T-helper 2 cell treated with Interferon-gamma antibody and Interleukin-4, amounts not matched to agents 100 ng/mL and 5 ng/mL, for 36 hours (primary cell): ENCODE measurements at regions not wholly inside any gene's neighbourhood (a gene's known extent, or its start where the extent isn't known, plus 50 kb on each side); places are given as distances from the start of the nearest gene placed in this dataset.
"Not testable (repeated sequence)": the region's sequence is repeated elsewhere in the genome, so short reads cannot be mapped to it uniquely, and the experiment has no call there.

Experiments used
- intact Hi-C: fragments of 100-400 bp; cut with micrococcal nuclease; formaldehyde crosslinking; loops from one replicate; pipeline ENCODE4 v1.15.1; 2023

DNA sequence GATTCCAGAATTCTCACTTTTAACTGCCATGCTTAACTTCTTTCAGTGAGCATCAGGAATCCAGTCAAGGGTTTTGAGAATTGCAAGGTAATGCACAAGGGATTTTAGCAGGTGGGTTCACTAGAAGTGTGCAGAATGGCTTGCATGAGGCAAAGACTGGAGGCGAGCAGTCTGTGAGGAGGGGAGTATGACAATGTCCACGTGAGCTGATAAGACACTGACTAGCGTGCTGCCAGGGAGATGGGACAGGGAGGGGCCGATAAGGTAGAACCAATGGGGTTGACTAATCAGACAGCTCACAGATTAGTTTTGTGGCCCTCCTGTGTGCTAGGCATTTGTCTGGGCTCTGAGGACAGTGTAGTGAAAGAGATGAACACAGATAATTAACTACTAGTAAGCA is 102.0 kb upstream of the DAZL start:
- intact Hi-C loops, result no loop called here

DNA sequence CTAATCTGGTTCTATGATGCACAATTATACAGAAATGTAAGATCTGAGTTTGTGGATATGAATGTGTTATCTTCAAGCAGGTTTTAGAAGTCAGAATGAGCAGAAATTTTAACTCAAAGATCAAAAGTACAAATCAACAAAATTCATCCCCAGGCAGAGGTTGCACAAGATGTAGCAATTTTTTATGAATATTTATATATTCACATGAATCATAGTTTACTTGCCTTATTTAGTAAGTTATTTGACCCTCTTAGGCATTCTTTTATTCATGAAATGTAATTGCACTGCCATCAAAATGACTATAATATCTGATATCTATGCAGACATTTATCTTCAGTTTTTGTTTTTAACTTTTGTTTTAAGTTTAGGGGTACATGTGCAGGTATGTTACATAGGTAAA is 103.1 kb upstream of the DAZL start:
- intact Hi-C loops, result no loop called here

DNA sequence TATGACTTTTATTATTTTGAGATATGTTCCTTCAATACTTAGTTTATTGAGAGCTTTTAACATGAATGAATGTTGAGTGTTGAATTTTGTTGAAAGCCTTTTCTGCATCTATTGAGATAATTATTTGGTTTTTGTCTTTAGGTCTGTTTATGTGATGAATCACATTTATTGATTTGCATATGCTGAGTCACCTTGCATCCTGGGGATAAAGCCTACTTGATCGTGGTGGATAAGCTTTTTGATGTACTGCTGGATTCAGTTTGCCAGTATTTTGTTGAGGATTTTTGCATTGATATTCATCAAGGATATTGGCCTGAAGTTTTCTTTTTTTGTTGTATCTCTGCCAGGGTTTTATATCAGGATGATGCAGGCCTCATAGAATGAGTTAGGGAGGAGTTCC is 106.5 kb upstream of the DAZL start:
- intact Hi-C loops, result not testable (repeated sequence)

DNA sequence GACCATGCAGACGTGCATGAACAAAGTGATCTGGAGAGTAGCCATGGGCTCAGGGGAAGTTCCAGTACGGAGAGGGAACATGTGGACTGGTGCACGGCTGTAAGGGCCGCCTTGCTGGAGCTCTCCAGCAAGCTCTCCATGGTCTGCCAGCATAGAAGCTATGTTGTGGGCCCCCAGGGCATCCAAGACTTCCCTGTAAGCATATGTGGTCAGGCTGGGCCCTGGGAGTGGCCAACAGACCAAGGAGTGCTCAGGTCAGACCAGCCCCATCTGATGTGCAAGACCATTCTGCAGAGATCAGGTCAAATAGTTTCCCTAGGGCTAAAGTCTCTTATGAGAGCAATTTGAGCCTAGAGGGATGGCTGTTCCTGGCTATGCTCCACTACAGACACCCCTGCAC is 110.1 kb upstream of the DAZL start:
- intact Hi-C loops, result no loop called here

DNA sequence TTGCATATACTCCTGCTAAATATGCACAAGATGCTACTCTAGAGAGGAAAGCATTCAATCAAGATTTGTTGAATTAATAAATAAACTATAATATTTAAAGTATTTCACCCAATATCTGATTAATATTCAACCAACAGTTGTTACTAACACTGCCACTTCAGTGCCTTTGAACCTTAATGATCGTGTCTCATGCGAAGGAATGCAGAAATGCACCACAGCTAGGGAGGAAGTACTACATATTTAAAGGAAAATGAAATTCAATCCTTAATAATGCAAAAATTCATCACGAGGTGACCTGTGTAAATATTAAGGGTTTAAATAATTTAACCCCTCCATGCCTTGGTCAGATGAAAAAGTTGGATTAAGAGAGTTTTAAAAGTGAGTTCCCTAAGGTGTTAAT is 114.2 kb upstream of the DAZL start:
- intact Hi-C loops, result no loop called here

DNA sequence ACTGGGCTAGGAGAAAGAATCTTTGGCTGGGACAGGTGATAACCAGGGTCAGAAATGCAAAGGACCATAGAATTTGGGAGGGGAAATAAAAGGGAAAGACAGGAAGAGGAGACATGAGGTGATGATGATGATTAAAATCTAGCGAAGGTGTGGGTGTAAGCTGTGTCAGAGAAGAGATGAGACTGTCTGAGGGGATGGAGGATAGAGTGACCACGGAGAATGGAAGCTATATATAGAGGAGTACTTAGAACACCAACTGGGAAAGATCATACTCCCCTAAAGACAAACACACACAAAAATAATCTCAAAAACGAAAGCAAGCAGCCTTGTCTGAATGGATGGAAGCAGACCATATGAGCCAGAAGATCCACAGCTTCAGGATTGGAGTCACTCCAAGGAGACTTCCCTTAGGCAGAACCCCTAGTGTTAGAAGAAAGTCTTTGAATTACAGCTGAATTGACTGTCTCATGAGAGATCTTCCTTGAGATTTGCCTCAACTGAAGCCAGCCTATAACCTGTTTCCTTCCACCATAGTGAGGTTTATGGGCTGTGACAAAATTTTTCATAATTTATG is 115.2 kb upstream of the DAZL start:
- intact Hi-C loops, result no loop called here

DNA sequence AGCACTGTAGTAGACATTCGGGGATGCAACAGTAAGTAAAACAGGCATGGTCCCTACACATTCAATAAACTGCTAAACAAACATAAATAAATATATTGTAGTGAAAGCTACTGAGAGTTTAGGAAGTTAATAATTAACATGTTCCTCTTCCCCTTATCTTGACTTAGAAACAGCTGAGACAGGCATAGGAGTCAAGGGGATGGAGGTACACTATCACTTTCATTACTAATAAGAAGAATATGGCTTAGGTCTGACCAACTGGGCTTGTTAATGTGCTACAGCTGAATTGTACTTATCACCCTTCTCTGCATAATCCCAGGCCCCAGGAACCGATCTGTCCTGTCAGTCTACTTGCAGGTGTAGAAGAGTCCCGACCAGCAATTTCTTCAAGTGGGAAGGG is 116.3 kb upstream of the DAZL start:
- intact Hi-C loops, result no loop called here

DNA sequence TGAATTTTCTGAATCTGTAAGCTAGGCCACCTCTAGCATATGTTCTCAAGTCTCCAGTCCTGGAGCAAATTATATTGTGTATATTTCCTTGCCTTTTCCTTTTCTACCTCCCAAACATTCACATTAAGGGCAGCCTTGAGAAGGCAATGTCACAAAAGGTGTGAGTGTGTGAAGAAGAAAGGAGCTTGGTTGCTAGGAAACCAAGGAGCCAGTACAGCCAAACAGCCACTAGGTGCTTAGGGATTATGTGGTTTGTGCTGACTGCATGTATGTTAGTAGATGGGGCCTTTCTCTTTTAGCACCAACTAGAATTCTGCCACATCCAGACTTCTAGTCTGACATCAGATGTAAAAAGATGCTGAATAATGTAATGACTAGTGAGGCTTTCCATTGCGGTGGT is 118.8 kb upstream of the DAZL start:
- intact Hi-C loops, result no loop called here

DNA sequence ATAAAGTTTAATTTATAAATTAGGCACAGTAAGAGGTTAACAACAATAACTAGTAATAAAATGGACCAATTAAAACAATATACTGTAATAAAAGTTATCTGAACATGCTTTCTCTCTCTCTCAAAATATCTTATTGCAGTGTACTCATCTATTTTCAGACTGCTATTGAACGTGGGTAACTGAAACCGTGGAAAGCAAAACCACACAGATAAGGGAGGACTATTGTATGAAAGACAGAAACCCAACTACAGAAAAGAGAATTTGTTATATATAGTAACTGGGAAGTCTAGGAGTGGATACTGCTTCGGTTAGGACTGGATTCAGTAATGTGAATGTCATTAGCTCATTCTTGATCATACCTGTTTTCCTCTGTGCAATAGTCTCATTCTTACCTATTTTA is 119.3 kb upstream of the DAZL start:
- intact Hi-C loops, result no loop called here

DNA sequence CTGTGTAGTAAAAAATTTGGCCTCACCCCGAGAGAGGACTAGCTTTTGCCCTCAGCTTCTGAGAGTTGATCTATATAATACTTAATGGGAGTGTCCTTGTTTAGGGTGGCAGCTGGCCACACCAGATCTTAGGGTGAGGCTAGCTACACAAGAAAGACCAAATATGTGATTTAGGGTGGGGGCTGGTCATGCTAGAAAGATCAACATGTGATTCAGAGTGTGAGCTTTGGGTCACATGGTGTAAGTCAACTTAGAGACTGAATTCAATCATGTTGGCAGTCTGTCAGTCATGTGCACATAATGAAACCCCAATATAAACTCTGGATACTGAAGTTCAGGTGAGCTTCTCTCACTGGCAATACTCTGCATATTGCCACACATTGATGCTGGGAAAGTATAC is 120.7 kb upstream of the DAZL start:
- intact Hi-C loops, result no loop called here

DNA sequence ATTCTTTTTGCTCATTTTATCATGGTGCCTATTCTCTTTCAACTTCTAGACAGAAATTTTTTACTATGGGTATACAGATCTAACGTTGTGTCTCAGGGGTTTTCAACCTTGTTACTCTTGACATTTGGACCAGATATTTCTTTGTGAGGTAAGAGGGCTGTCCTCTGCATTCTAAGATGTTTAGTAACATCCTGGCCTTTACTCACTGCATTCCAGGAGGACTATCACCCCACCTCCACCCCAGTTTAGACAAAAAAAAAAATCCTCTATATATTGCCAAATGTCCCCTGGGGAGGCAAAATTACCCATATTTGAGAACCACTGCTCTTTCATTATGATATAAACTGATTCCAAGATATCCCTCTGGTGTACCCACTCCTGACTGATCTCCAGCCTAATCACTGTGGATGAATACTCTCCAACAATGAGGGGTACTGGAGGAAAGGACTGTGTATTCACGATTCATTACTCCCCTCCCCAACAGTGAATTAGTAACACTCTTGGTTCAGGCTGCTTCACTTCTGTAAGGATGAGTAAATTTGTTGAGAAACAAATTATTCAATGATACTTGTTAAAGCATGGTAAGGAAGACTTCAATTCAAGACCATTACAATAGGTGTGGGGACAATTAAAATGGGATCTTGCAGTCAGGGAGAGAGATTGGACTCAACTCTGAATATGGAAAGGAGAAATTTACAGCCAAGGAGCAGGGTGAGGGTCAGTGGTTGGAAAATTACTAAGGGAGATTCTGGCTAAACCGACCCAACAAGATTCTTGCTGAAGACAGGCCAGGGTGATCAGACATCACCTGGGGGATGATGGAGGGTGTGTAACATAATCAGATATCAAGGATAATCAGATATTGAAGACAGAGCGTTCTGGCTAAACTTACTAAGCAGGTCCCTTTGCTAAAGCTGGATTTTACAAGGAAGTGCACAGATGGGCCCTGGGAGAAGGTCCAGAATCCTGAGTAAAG is 123.8 kb upstream of the DAZL start:
- intact Hi-C loops, result no loop called here

DNA sequence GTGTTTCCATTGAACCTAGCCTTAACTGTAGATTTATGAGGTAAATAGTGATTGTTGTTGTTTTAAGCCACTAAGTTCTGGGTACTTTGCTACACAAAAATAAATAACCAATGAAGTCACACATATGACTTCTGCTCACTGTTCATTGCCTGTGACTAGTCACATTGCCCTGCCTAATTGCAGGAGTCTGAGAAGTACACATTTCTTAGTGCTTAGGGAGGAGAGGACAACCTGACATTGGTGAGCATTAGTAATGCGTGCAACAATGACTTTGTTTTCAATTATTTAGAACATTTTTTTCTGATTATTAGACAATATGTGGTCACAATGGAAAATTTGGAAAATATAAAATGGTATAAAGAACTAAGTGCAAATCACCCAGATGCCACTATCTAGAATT is 133.2 kb upstream of the DAZL start:
- intact Hi-C loops, result no loop called here

DNA sequence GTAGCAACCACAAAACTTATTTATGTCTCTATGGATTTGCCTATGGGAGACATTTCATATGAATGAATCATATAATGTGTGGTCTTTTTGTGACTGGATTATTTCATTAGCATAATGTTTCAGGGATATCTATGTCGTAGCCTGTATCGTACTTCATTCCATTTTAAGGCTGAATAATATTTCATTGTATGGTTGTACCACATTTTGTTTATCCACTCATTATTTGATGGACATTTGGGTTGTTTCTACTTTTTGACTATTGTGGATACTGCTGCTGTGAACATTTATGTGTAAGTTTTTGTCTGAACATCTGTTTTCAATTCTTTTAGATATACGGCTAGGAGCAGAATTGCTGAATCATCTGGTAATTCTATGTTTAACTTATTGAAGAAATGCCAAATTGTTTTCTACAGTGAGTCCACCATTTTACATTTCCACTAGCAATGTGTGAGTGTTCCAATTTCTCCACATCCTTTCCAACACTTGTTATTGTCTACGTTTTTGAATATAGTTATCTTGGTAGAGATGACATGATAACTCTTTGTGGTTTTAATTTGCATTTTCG is 134.4 kb upstream of the DAZL start:
- intact Hi-C loops, result no loop called here

DNA sequence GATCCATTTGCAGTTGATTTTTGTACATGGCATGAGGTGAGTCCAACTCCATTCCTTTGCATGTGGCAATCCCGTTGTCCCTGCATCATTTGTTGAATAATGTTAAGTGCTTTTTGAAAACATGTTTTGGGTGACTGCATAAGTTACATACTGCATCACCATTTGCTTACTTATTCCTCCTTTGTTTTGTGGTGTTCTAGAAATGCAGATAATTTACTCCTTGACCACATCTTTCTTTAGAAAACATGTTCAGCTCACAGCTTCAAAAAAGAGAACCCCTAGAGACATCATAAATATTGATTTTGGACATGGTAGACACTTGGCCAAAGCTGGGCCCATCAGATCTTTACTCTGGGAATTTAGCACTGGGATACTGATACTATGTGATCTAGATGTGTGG is 135.3 kb upstream of the DAZL start:
- intact Hi-C loops, result no loop called here

DNA sequence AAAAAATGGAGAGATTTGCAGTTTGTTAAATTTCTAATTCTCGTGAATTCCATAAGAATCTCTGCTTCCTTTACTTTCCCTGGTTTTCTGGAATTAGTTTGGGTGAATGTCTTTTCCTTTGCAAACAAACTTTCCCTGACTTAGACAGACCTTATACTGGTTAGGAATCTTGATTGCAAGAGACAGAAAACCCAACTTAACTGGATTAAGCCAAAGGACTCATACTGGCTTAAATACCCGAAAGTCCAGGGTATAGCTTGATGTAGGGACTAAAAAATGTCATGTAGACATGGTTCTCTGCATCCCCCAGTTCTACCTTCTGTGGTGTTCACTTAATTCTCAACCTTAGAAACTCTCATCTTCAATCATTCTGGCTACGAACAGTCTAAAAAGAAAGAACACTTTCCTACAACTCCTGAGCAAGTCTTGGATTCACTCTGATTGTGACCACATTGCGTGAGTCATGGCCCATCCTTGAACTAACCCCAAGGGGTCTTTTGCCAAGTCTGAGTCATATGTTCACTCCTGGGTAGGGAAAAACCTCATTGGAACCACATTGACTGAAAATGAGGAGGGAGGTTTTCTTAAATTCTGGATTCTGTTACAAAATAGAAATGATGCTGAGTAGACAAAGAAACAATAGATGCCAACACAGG is 136.0 kb upstream of the DAZL start:
- intact Hi-C loops, result no loop called here

DNA sequence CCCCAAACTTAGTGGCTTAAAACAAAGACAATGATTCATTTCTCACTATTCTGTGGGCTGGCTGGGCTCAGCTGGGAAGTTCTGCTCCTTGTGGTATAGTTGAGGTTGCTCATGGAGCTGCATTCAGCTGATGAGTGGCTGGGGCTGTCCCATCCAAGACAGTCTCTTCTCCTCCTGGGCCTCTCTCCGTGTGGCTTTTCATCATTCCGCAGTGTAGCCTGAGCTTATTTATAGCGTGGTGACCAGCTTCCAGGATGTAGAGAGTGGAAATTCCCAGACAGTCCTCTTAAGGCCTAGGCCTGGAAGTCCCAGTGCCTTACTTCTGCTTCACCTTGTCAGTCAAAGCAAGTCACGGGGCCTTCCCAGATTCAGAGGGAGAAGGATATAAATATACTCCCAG is 136.7 kb upstream of the DAZL start:
- intact Hi-C loops, result no loop called here

DNA sequence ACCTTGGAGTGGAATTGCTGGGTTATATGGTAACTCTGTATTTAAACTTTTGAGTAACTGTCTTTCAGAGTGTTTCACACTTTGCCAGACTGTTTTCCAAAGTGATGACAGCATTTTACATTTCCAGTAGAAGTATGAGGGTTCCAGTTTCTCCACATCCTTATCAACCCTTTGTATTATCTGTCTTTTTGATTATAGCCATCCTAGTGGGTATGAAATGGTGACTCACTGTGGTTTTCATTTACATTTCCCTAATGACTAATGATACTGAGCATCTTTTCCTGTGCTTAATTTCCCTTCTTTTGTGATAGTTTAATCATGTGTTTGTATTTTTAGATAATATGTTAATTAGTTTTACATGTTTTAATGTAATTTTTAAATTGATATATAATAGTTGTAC is 138.1 kb upstream of the DAZL start:
- intact Hi-C loops, result no loop called here

DNA sequence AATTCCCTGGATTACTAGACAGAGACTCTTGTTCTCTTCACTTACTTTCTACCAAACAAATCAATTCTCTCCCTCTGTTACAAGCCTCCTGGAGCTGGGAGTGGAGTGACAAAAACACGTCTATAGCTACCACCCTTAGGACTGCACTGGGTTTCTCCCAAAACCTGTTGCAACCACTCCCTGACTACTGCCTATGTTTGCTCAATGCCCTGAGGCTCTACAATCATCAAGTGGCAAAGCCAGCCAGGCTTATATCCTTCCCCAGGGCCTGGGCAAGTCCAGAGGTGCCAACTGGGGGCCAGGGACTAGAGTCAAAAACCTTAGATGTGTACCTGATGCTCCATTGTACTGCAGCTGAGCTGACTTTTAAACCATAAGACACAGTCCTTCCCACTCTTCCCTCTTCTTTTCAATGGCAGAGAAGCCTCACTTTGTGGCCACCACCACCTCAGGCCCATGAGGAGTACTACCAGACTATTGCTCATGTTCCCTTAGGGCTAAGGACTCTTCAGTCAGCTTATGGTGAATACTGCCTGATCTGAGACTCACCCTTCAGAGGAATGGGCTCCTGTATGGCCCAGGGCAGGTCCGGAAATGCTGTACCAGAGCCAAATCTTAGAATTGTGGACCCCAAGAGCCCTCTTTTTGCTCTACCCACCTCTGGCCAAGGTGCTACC is 125.4 kb upstream of the PLCL2 start:
- intact Hi-C loops, result no loop called here

DNA sequence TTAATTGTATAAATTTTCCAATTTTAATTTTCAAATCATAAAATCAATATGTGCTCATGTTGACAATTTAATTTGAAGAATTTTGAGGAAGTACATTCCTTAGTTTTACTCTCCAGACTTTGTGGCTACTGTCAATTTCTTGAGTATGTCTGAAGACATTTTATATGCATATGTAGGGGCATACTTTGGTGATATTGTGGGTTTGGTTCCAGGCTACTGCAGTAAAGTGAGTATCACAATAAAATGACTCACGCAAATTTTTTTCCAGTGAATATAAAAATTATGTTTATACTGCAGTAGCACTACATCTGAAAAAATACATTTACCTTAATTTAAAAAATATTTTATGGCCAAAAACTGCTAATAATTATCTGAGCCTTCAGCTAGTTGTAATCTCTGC is 123.2 kb upstream of the PLCL2 start:
- intact Hi-C loops, result no loop called here

DNA sequence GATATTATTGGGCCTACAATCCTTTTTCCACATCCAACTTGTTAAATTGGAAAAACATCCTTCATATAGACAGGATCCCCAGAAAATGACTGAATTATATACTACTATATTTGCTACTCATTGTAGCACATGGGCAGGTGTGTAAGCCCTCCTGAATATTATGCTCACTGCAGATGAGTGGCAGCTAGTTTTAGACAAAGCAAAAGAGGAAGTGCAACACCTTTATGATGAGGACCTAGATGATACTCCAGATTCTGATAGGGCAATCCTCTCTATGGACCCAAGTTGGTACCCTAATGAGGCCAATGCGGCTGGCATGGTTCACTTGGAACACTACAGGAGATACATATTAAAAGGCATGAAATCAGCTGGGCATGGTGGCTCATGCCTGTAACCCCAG is 119.1 kb upstream of the PLCL2 start:
- intact Hi-C loops, result no loop called here

DNA sequence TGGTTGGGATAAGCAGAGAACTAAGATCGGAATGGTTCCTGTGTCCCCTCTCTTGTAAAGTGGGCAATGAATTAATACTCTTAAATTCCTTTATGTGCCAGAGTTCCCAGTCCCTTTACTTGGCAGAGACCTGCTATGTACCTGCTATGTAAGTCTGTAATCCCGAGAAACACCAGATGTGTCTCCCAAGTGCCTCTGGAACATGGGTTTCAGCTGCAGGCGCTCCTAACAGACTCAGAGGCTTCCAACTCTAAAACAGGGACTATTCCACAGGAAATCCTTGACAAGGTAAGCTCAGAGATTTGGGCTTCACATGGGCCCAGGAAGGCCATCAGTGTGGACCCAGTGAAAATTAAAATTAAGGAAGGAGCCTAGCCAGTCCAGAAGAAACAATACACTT is 117.7 kb upstream of the PLCL2 start:
- intact Hi-C loops, result no loop called here

DNA sequence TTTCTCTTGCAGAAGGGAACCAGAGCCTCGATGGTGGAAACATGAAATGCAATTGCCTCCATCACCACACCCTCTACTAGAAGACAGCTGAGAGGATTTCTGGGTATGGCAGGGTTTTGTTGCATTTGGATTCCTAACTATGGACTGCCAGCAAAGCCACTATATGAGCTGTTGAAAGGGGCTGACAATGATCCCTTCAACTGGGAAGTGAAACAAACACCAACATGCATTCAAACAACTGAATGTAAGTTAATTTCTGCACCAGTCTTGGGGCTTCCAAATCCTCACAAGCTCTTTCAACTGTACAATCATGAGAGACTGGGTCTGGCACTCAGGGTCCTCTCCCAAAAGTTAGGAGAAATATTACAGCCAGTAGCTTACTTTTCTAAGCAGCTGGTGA is 116.7 kb upstream of the PLCL2 start:
- intact Hi-C loops, result no loop called here
